ENCODE measurements at regions not wholly inside any gene's neighbourhood (a gene's known extent, or its start where the extent isn't known, plus 50 kb on each side); places are given as distances from the start of the nearest gene placed in this dataset.
"Not testable (repeated sequence)": the region's sequence is repeated elsewhere in the genome, so short reads cannot be mapped to it uniquely, and the experiment has no call there.

DNA sequence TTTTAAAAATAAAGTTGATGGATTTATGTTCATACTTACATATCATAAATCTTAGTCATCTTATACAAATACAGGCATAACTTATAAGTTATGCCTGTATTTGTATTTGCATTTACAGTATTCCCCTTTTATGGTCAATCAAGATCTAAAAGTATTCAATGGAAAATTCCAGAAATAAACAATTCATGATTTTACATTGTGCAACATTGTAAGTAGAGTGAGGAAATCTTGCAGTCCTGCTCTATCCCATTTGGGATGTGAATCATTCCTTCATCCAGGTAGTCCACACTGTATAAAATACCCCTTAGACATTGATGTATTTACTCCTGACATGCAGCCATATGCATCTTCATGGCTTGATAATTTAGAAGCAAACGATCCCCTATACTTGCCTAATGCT lies 795.3 kb downstream of the SLITRK1 start:
- Histone ChIP-seq H3K9me3 (no peaks in the 10 kb centered on the region), H3K27me3 (replicated peaks; ENCODE audit: insufficient read depth) (no peaks in the 10 kb centered on the region), H3K4me1 (replicated peaks) (no peaks in the 10 kb centered on the region), H3K27ac (no peak overlapping the region), H3K4me3 (no peak overlapping the region), H3K36me3 (no peaks in the 10 kb centered on the region)
- WGBS, result 100% methylated on average over 1 of the region's 1 CpG
- DNase-seq (ENCODE audit: low spot score), result no peak
- intact Hi-C loops (cut with DNase I), result no loop called here
- no peak for TF ChIP-seq POLR2AphosphoS5 (IDR thresholded peaks at IDR 0.05)
- TF ChIP-seq, protein P1, sequence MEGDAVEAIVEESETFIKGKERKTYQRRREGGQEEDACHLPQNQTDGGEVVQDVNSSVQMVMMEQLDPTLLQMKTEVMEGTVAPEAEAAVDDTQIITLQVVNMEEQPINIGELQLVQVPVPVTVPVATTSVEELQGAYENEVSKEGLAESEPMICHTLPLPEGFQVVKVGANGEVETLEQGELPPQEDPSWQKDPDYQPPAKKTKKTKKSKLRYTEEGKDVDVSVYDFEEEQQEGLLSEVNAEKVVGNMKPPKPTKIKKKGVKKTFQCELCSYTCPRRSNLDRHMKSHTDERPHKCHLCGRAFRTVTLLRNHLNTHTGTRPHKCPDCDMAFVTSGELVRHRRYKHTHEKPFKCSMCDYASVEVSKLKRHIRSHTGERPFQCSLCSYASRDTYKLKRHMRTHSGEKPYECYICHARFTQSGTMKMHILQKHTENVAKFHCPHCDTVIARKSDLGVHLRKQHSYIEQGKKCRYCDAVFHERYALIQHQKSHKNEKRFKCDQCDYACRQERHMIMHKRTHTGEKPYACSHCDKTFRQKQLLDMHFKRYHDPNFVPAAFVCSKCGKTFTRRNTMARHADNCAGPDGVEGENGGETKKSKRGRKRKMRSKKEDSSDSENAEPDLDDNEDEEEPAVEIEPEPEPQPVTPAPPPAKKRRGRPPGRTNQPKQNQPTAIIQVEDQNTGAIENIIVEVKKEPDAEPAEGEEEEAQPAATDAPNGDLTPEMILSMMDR (IDR thresholded peaks at IDR 0.05), result no peak
- TF ChIP-seq POLR2A (IDR thresholded peaks at IDR 0.05), result no peak

DNA sequence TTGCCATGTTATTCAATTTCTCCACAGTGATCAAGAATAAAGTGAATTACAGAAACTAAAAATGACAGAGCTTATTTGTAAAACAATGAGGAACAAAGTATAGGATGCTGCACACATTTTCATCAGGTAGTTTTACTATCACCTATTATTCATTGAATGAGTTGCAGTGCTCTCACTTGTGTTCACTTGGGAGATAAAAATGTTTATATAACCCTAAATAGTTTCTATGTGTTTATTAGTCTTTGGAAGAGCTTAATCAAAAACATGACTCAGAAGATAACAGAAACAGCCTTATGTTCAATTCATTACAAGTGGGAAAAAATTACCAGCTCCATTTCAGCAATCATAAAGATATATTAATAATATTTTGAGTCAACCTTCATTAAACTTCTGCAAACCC lies 796.2 kb downstream of the SLITRK1 start:
- Histone ChIP-seq H3K27me3 (replicated peaks; ENCODE audit: insufficient read depth) (no peaks in the 10 kb centered on the region), H3K36me3 (no peaks in the 10 kb centered on the region), H3K4me1 (replicated peaks) (no peaks in the 10 kb centered on the region), H3K9me3 (no peaks in the 10 kb centered on the region), H3K4me3 (no peak overlapping the region), H3K27ac (no peak overlapping the region)
- TF ChIP-seq POLR2A (IDR thresholded peaks at IDR 0.05), result no peak
- no peak for TF ChIP-seq POLR2AphosphoS5 (IDR thresholded peaks at IDR 0.05)
- TF ChIP-seq, protein P1 (IDR thresholded peaks at IDR 0.05), result no peak
- DNase-seq (ENCODE audit: low spot score), result no peak
- intact Hi-C loops (cut with DNase I), result no loop called here

DNA sequence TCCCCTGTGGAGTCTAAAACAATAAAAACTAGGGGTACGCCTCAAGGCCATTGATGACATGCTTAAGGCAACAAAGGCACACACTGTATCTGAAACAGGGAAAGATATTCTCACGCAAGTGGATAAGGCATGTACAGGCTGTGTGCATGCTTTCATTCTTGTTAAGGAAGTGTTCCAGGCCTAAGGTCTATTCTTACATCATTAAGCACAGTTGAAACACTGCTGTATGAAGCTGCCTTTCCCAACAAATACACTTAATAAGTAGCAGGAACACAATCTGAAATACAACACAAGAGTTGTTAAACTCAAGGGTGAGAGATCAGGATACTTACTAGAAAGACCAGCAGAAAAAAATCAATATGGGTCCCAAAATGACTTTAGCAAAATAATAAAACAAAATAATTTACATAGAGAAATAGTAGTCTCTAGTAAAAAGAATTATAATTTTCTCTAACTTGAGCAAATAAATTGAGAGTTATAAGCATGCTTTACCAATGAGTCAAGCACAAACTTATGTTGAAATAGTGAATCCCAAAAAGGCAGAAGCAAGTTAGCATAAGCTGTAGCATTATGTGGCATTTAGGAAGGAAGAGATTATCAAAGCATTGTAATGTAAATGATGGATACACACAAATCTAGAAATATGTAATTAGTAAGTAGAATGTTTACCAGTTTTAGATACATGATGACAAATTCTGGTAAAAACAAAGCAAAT lies 796.9 kb downstream of the SLITRK1 start:
- 93% methylated on average over 2 of the region's 2 CpGs for WGBS
- H3K36me3 ChIP-seq, result no peaks in the 10 kb centered on the region
- TF ChIP-seq POLR2A (IDR thresholded peaks at IDR 0.05) (no peak), POLR2AphosphoS5 (IDR thresholded peaks at IDR 0.05) (no peak)
- TF ChIP-seq, protein P1 (IDR thresholded peaks at IDR 0.05), result no peak
- H3K4me1 ChIP-seq (replicated peaks), result no peaks in the 10 kb centered on the region
- H3K27me3 ChIP-seq (replicated peaks; ENCODE audit: insufficient read depth), result no peaks in the 10 kb centered on the region
- H3K4me3 ChIP-seq, result no peak overlapping the region
- intact Hi-C loops (cut with DNase I), result no loop called here
- H3K9me3 ChIP-seq, result no peaks in the 10 kb centered on the region
- no peak for DNase-seq (ENCODE audit: low spot score)
- no peak overlapping the region for H3K27ac ChIP-seq

DNA sequence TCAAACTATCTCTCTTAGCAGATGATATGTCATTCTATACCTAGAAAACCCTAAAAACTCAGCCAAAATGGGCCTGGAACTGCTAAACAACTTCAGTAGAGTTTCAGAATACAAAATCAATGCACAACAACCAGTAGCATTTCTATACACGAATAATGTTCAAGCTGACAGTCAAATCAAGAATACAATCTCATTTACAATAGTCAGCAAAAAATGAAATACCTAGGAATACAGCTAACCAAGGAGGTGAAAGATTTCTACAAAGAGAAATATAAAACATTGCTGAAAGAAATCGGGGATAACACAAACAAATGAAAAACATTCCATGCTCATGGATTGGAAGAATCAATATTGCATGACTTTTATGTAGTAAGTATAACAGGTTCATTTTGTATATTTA lies 804.8 kb downstream of the SLITRK1 start:
- no peak for DNase-seq (ENCODE audit: low spot score)
- Histone ChIP-seq H3K9me3 (no peaks in the 10 kb centered on the region), H3K27me3 (replicated peaks; ENCODE audit: insufficient read depth) (no peaks in the 10 kb centered on the region), H3K27ac (no peak overlapping the region), H3K4me3 (no peak overlapping the region), H3K36me3 (no peaks in the 10 kb centered on the region), H3K4me1 (replicated peaks) (no peaks in the 10 kb centered on the region)
- TF ChIP-seq, protein P1 (IDR thresholded peaks at IDR 0.05), result no peak
- TF ChIP-seq POLR2A (IDR thresholded peaks at IDR 0.05) (no peak), POLR2AphosphoS5 (IDR thresholded peaks at IDR 0.05) (no peak)
- WGBS, result 81% methylated on average over 2 of the region's 2 CpGs
- intact Hi-C loops (cut with DNase I), result no loop called here

DNA sequence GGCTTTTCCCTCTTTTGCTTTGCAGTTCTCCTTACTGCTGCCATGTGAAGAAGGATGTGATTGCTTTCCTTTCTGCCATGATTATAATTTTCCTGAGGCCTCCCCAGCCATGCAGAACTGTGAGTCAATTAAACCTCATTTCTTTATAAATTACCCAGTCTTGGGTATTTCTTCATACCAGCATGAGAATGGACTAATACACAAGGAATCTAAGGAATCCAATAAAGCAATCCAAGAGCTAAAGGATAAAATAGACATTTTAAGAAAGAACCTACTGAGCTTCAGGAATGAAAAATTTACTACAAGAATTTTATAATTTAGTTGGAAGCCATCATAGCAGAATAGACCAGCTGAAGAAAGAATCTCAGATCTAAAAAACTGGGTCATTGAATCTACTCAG lies 808.3 kb downstream of the SLITRK1 start:
- H3K9me3 ChIP-seq; H3K27ac ChIP-seq; DNase-seq (ENCODE audit: low spot score); H3K4me3 ChIP-seq; H3K4me1 ChIP-seq (replicated peaks); intact Hi-C loops (cut with DNase I); H3K36me3 ChIP-seq; H3K27me3 ChIP-seq (replicated peaks; ENCODE audit: insufficient read depth): not testable (repeated sequence)
